GM18498 (cell line): ENCODE measurements at regions not wholly inside any gene's neighbourhood (a gene's known extent, or its start where the extent isn't known, plus 50 kb on each side); places are given as distances from the start of the nearest gene placed in this dataset.
"Not testable (repeated sequence)": the region's sequence is repeated elsewhere in the genome, so short reads cannot be mapped to it uniquely, and the experiment has no call there.

ENCODE experiments used
- ATAC-seq: cut with Tn5 transposase; IDR thresholded peaks from one replicate; pipeline ENCODE4 v1.9.1; 2021; ENCODE audit warnings: mild to moderate bottlenecking, moderate library complexity; ENCODE audit not compliant: unreplicated experiment

DNA sequence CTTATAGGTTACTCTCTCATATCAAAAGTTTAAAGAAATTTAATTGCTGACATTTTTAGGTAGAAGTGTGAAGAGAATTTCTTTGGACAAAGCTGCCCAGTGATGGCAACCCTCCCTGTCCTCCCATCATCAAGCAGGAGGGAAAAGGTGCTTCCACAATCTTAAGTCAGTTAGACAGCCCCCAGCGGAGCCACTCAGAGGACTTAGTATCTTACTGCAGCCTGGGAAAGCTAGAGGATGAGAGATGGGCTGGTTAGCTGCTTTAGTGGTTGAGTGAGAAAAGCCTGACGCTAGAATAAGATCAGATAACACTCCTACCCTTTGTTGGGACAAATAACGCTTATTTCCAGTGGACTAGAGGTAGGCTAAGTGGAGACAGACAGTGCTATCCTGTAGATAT is 227.1 kb downstream of the RFPL4B start:
- no peak for ATAC-seq

DNA sequence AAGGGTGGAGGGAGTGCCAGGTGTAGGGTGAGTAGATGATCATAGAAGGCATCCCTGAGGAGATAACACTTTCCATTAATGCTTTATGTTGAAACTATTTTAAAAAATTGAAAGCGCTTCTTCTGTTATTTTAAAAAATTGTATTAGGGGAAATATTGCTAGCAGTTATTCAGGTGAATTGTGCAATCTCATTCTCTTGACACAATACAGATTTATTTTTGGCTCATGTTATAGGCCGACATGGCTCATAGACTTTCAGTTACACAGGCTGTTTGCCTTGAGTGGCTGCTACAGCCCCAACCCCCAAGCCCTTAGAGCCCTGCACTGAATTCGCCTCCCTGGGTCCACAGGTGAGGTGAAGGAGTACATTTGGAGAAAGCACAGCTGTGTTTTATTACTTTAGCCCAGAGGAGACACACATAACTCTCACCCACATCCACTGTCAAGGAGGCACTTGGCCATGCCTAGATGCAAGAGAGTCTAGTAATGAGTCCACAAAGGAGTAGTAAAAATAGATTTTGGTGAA is 228.2 kb downstream of the RFPL4B start:
- no peak for ATAC-seq

DNA sequence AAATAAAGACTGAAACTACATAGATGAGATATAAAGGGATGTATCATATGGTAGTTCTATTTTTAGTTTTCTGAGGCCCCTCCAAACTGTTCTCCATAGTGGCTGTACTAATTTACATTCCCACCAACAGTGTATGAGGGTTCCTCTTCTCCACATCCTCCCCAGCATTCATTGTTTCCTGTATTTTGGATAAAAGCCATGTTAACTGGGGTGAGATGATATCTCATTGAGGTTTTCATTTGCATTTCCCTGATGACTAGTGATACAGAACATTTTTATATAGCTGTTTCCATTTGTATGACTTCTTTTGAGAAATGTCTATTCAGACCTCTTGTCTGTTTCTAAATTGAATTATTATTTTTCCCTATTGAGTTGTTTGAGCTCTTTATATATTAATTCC is 229.3 kb downstream of the RFPL4B start:
- no peak for ATAC-seq

DNA sequence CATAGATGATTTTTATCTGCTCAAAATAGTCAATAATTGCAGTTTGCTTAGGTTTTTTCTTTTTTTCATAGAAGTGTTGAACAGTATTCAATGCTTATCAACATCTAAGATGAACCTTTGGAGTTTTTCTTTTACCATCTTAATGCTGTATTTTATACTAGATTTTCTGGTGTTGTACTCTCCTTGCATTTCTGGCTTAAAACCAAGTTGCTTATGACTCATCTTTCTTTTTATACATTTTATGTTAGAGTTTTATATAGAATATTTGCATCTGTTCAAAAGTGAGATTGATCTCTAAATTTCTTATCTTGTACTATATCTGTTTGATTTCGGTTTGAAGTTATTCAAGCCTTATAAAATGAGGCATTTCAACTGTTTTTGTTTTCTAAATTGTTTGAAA is 232.5 kb downstream of the RFPL4B start:
- no peak for ATAC-seq

DNA sequence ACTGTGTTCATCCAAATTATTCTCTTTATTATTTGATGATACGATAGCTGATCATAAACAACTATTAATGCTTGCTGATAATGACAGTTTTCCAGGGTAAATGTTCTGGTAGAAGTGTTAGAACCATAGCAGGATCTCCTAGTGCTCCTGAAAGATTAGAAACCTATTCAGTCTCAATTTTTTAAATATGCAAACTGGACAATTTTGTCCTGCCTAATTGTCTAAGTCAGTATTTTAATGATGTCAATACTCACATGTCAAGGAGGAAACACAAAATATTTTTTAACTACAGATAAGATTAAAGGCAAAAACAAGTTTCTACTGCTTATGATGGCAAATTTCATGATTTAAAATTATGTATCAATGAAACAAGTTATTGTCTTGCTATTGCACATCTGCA is 233.9 kb downstream of the RFPL4B start:
- no peak for ATAC-seq

DNA sequence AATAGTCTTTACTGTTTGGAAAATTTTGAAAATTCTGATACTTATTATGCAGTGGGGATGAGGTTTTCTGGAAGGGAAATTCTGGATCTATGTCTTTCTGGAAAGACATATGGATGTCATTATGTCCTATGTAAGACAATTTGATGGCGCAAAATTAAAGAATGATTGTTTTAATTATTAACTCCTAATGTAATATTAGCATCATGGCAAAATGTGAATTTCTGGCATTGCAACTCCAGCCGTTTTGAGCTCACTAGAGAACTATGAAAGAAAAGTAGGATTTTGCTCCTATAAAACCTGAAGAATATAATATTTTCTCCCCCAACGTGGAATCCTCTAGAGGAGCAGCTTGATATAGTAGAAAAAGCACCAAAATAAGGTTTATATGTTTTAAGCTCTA is 243.2 kb downstream of the RFPL4B start:
- ATAC-seq: no peak

DNA sequence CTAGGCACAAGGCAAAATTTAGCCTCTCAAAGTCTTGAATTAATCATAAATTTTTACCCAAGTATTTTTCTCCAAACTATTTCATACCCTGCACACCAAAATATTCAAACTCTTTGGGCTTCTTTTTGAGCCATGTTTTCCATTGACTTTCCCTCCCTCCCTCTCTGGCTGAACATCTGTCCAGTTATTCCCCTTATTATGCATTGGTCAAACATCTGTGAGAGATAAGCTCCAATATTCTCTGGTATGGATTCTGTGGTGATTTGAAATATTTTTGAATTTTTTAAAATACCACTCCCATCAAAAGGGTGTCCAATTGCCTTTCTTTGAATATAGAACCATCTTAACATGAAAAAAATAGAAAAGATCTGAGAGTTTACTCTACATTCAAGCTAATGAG is 244.2 kb downstream of the RFPL4B start:
- ATAC-seq: no peak

DNA sequence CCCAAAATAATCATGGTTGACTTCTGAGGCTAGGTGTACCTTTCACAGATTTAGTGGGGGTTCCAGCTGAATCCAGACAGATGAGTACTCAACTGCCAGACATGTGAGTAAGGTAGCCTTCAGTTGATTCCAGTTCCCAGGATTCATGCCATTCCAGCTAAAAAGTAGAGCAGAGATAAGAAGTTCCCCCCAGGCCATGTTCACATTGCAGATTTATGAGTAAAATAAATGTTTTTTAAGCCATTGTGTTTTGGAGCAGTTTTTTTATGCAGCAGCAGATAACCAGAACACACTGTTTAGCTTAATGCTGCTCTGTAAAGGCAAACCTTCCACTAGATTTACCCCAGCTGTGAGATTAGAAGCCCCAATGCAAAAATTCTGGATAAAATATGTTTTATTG is 245.0 kb downstream of the RFPL4B start:
- ATAC-seq: no peak

DNA sequence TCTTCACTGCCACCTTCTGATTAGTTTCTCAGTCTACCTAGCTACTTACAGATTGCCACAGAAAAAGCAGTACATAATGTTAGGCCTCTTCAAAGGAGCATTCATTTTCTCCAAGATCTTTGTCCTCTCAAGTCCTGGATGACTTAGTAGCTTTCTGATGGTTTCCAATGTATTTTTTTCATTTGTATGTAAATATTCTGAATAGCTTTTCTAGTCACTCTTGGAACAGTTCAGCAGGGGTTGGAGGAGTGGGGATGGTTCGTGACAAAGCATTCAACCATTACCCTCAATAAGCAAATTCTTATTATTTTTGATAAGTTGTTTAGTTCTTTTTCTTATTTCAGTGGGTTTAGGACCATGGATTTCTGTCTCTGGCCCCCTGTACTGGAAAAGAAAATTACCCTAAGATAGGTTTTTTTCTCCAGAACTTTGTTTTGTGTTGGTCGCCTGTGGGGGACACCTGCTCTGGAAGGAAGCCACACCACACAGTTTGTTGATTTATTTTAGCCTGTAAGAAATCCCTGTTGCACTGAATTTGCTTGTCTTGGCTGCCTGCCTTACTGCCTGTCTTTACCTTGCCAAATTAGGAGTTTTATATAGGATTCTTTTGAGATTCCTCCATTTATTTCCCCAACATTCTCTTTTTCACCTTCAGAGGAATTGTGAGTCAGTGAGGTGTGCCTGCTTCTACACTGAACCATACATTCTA is 247.9 kb downstream of the RFPL4B start:
- no peak for ATAC-seq

DNA sequence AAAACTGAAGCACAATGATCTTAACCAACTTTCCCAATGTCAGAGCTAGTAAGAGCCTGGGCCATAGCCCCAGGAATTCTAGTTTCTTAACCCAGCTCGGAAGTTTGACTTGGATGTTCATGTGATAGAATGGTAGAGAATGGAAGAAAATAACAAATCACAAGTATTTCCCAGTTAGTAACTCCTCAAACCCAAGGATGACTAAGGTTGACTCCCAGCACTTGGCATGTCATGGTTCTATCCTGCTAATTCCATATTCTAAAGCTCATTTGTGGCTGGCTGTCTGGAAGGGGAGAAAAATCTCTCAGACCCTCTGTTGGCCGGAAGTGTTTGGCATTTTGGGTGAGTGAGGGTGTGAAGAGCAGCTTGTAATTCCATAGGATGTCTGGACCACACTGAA is 248.7 kb downstream of the RFPL4B start:
- ATAC-seq: no peak

DNA sequence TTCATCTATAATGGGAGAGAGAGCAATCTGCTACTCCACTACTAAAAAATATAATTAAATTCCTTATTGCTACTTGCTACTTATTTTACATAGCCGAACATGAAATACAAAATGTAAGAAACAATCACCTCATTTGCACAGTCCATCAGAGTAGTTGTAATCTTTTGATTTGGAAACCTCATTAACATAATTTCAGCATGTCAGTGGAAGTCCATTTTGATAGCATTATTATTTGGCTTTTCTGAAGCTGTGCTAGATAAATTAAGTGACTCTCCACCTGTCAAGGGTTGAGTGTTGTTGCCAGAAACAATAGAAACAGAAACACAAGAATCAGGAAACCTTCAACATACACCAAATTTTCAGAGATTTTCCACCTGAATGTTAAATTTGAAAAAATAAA is 250.0 kb downstream of the RFPL4B start:
- no peak for ATAC-seq

DNA sequence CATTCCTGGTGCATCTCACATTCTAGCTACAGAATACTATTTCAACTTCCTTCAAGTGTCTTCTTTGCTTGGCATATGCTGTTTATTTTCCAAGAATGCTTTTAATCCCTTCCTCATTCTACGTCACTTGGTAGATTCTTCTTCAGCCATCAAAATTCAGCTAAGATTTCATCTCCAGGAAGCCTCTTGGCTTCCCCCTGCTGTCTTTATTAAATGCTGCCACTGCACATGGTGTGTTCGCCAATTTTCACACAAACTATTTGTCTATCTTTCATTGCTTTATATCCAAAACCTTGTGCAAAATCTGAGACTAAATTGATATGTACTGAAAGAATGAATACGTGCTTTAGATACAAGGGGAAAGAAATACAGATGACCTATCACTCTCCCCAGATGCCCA is 253.0 kb downstream of the RFPL4B start:
- ATAC-seq: no peak

DNA sequence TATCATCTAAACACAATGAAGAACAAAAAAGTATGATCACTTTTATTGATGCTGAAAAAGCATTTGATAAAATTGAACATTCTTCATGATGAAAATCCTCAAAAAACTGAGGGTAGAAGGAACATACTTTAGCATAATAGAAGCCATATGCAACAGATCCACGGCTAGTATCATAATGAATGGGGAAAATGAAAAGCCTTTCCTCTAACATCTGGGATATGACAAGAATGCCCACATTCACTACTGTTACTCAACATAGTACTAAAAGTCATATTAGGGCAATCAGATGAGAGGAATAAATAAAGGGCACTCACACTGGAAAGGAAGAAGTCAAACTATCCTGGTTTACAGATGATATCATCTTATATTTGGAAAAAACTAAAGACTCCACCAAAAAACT is 256.6 kb downstream of the RFPL4B start:
- no peak for ATAC-seq

DNA sequence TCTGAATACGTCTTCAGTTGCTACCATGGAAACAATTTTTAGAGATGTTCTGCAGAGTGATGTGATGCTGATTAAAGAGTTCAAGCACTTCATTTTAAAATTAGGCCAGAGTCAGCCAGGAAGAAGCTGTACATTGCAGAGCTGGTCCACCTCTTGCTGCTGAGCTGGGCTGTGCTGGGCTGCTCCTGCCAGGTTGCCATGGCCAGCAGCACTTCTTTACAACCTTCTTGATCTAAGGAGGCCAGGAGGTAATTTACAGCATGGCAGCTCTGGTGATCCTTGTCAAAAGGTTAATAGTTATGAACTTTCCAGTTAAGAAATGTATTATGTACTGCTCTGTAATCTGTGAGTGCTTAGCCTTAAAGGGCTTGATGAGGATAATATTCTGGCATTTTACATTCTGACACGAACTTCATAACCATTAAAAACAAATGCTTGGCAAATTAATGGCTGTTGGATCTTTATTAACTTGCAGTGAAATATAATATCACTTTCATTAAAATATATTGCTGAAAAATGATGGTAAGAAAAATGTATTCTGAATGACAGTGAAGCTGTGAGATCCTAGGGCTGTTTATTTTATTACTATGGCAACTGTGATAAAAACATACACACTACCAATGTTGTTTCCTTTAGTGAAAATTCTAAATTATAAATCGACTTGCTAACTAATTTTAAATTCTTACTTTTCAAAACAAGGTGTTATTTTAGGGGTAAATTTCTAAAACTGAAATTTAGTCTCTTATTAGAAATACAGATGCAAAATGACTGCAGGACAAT is 259.7 kb downstream of the RFPL4B start:
- ATAC-seq: no peak

DNA sequence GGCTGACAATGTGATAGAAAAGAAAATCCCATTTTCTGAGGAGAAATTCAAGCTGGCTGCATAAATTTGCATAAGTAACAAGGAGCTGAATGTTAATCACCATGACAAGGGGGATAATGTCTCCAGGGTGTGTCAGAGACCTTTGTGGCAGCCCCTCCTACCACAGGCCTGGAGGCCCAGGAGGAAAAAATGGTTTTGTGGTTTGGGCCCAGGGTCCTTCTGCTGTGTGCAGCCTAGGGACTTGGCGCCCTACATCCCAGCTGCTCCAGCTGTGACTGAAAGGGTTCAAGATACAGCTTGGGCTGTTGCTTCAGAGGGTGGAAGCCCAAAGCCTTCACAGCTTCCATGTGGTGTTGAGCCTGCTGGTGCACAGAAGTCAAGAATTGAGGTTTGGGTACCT is 261.8 kb downstream of the RFPL4B start:
- ATAC-seq: not testable (repeated sequence)

DNA sequence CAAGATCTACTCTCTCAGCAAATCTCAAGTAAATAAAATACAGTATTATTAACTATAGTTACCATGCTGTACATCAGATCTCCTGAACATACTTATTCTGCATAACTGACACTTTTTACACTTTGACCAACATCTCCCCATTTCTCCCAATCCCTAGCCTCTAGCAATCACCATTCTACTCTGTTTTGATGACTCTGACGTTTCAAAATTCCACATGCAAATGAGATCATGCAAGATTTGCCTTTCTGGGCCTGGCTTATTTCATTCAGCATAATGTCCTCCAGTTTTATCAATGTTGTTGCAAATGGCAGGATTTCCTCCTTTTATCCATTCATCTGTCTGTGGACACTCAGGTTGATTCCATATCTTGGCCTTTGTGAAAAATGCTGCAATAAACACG is 266.3 kb downstream of the RFPL4B start:
- ATAC-seq: no peak

DNA sequence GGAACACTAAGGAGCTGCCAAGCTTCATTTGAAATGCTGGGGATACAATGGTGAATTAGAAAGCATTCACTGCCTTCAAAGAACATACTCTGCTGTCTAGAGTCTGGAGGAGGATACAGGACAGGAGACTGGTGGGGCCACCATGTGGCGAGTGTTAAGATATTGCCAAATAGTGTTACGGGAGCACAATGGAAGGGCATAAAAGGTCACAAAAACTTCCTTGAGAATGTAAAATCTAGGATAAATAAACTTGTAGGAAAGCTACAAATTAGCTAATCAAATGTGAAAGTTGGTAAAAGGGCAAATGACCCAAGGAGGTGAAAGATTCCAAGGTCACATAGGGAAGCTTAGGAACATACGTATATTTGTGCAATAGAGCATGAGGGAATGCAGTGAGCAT is 271.7 kb downstream of the RFPL4B start:
- ATAC-seq: no peak

DNA sequence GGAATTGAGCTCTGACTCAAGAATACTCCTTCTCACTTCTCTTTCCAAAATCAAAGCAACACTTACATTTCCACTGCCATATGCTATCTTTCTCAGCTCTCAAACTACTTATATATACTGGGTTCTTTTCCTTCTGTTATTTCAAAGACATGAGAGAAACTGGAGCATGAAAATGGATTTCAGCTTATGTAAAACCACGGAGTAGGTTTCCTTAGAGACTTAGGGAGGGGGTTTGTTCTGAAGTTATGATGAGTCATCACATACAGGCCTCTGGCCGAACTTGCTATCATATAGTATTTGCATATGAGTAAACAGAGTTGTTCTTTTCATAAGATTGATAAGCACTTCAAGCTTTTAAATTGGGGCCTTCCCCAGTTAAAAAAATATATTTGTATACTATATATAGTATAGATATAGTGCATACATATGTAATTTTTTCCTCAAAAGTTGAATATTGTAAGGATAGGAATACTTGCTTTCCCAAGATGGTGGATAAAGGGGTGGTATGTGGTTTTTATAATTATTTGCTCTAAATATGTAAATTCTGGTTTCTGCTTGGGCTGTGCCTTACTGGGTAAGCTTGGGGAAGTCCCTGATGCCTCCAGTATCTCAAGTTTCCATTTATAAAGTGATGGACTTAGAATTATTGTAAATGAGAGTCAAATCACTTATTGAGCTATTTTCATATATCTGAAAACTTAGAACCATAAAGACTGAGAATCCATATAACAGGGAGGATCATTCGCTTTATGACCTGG is 273.9 kb downstream of the RFPL4B start:
- no peak for ATAC-seq

DNA sequence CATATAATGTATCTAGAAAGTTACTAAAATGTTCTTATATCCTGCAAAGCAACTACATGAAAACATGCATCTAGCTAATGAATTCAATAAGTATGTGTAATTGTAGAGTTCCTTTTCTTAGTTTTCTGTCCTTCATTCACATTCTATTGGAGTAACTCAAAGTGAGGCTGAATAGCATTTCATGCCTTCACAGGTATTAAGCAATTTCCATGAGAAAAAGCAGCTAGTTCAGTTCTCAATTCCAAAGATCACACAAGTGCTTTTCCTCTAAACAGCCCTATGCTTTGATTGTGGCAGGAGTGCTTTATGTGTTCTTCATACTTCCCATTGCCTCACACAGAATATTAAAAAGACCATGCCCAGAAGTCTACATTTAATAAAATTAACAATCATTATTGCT is 274.9 kb downstream of the RFPL4B start:
- ATAC-seq: no peak

DNA sequence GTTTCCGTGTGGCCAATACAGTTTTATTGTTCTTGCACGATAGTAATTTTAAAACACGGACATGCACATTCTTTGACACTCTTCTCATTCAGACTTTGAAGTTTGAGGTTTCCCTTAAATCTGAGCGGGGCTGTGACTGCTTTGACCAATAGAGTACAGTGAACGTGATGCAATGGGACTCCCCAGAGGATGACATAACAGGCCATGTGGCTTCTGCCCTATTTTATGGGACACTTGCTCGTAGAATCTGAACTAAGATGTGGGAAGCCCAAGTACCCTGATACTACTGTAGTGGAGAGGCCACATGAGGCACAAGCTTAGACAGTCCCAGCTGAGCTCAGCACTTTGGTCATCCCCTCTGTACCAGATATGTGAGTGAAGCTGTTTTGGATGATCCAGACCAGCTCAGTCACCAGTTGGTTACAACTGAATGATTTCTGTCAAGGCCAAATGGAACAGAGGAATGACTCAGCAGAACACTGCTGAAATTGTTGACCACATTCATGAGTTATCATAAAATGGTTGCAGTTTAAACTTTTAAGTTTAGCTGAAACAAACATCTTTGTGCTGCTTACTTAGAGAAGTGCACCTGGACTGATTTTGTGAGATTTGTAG is 279.4 kb downstream of the RFPL4B start:
- ATAC-seq: no peak

DNA sequence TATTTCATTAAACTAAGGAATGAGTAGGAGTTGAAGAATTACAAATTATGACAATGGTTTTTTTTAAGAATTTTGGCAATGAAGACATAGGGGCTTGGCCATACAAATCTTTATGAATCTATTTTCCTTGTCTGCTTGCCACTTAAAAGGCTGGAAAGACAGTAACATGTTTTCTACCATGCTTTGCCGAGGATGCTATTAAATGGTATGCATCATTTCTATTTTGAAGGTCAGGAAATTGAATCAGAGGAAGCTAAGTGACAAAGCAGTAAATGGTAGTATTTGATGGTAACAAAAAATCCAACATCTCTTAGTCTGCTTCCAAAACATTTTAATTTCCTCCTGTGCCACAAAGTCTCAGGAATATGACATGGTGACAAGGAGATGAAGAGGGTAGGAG is 287.2 kb downstream of the RFPL4B start:
- no peak for ATAC-seq
